IMR-90 (cell line): ENCODE measurements at regions not wholly inside any gene's neighbourhood (a gene's known extent, or its start where the extent isn't known, plus 50 kb on each side); places are given as distances from the start of the nearest gene placed in this dataset.

Experiments
- ATAC-seq: fragments of 200-7000 bp; cut with Tn5 transposase; 2 replicates; pipeline ENCODE4 v1.9.1; 2020; ENCODE audit warnings: low read depth, mild to moderate bottlenecking, moderate library complexity
- BruUV-seq: library from RNA; stranded (reverse); fragments of 400-500 nt; replicated peaks from 2 replicates; lab custom pipeline; 2021; lab: Mats Ljungman, UMichigan
- CTCF ChIA-PET: fragments of 300-600 bp; formaldehyde crosslinking; extraction: SDS; loops from one replicate; lab custom pipeline; 2021; ENCODE audit warnings: antibody characterized with exemption; lab: Yijun Ruan, JAX
- POLR2A ChIA-PET: fragments of 300-600 bp; sonication (Branson Sonifier 250); formaldehyde crosslinking; loops from one replicate; lab custom pipeline; 2022; ENCODE audit warnings: antibody characterized with exemption; ENCODE audit not compliant: unreplicated experiment; lab: Charles Lee
- DNase-seq: peaks from one replicate; pipeline ENCODE4 v3.0.0; 2013
- H2AFZ ChIP-seq: replicated peaks from 2 replicates; pipeline ENCODE3; 2013; ENCODE audit warnings: low read length, mild to moderate bottlenecking; ENCODE audit not compliant: poor library complexity
- H2AK5ac ChIP-seq: 2 replicates; pipeline ENCODE4 v1.6.1; 2013; ENCODE audit warnings: low read depth, low read length, inconsistent platforms
- H2AK9ac ChIP-seq: replicated peaks from 2 replicates; pipeline ENCODE3; 2013; ENCODE audit warnings: mild to moderate bottlenecking, low read depth, low read length, moderate library complexity; ENCODE audit not compliant: poor library complexity
- H2BK120ac ChIP-seq: 2 replicates; pipeline ENCODE4 v1.6.1; 2013; ENCODE audit warnings: low read depth, low read length, inconsistent platforms
- H2BK15ac ChIP-seq: 3 replicates; pipeline ENCODE4 v1.6.1; 2013; ENCODE audit warnings: low read depth, low read length, inconsistent platforms
- H2BK20ac ChIP-seq: 2 replicates; pipeline ENCODE4 v1.6.1; 2013; ENCODE audit warnings: low read depth, mild to moderate bottlenecking, inconsistent platforms, low read length, moderate library complexity
- H2BK5ac ChIP-seq: 2 replicates; pipeline ENCODE4 v1.6.1; 2013; ENCODE audit warnings: mild to moderate bottlenecking, low read depth, low read length, inconsistent platforms; ENCODE audit not compliant: poor library complexity, severe bottlenecking
- H3K14ac ChIP-seq: replicated peaks from 2 replicates; pipeline ENCODE4 v1.6.1; 2013; ENCODE audit warnings: low read depth, low read length, inconsistent platforms
- H3K18ac ChIP-seq: 2 replicates; pipeline ENCODE4 v1.6.1; 2013; ENCODE audit warnings: low read depth, low read length, control low read depth
- H3K23ac ChIP-seq: 2 replicates; pipeline ENCODE4 v1.6.1; 2013; ENCODE audit warnings: low read depth, low read length, inconsistent platforms
- H3K27ac ChIP-seq: 2 replicates; pipeline ENCODE4 v1.5.1; 2013; ENCODE audit warnings: mild to moderate bottlenecking, control low read depth, low read length; ENCODE audit not compliant: insufficient read depth
- H3K27me3 ChIP-seq: 2 replicates; pipeline ENCODE4 v1.6.1; 2013; ENCODE audit warnings: low read length; ENCODE audit not compliant: control insufficient read depth, insufficient read depth
- H3K36me3 ChIP-seq: 2 replicates; pipeline ENCODE4 v1.6.1; 2013; ENCODE audit warnings: low read length, mixed read lengths; ENCODE audit not compliant: control insufficient read depth, insufficient read depth
- H3K4ac ChIP-seq: 2 replicates; pipeline ENCODE4 v1.6.1; 2013; ENCODE audit warnings: low read depth, low read length, inconsistent platforms
- H3K4me1 ChIP-seq: 2 replicates; pipeline ENCODE4 v1.6.1; 2013; ENCODE audit warnings: low read length, mixed read lengths; ENCODE audit not compliant: control insufficient read depth, insufficient read depth
- H3K4me2 ChIP-seq: 2 replicates; pipeline ENCODE4 v1.6.1; 2013; ENCODE audit warnings: low read depth, mild to moderate bottlenecking, control low read depth, low read length, moderate library complexity
- H3K4me3 ChIP-seq: 2 replicates; pipeline ENCODE4 v1.5.1; 2013; ENCODE audit warnings: low read depth, mild to moderate bottlenecking, control low read depth, low read length, moderate library complexity; ENCODE audit not compliant: insufficient read depth
- H3K56ac ChIP-seq: 2 replicates; pipeline ENCODE4 v1.6.1; 2013; ENCODE audit warnings: low read length, inconsistent platforms; ENCODE audit not compliant: insufficient read depth; ENCODE audit errors: extremely low read depth
- H3K79me1 ChIP-seq, 2 experiments: 2 replicates each; pipeline ENCODE4 v1.6.1; 2013; ENCODE audit warnings: low read length in 2 of 2, inconsistent platforms in 1 of 2, low read depth in 1 of 2
- H3K9ac ChIP-seq: 2 replicates; pipeline ENCODE4 v1.6.1; 2013; ENCODE audit warnings: low read depth, low read length, control low read depth
- H3K9me1 ChIP-seq: 2 replicates; pipeline ENCODE4 v1.6.1; 2013; ENCODE audit warnings: low read length, inconsistent platforms; ENCODE audit not compliant: insufficient read depth
- H3K9me3 ChIP-seq: 2 replicates; pipeline ENCODE4 v1.6.1; 2013; ENCODE audit warnings: low read length; ENCODE audit not compliant: control insufficient read depth, insufficient read depth
- H4K20me1 ChIP-seq: 2 replicates; pipeline ENCODE4 v1.6.1; 2013; ENCODE audit warnings: low read length, inconsistent platforms; ENCODE audit not compliant: insufficient read depth
- H4K5ac ChIP-seq: 2 replicates; pipeline ENCODE4 v1.6.1; 2013; ENCODE audit warnings: mild to moderate bottlenecking, low read depth, low read length, control low read depth
- H4K8ac ChIP-seq, 2 experiments: 2 replicates each; pipeline ENCODE4 v1.6.1; 2013; ENCODE audit warnings: low read depth in 2 of 2, low read length in 2 of 2, control low read depth in 1 of 2, inconsistent platforms in 1 of 2
- H4K91ac ChIP-seq: 2 replicates; pipeline ENCODE4 v1.6.1; 2013; ENCODE audit warnings: low read depth, low read length, inconsistent platforms; ENCODE audit not compliant: insufficient read depth
- BHLHE40 ChIP-seq: fragments of 150-350 bp; IDR thresholded peaks from 2 replicates; pipeline ENCODE4 v1.6.1; 2016; ENCODE audit warnings: mild to moderate bottlenecking, low read depth, low read length
- CEBPB ChIP-seq: IDR thresholded peaks from 2 replicates; pipeline ENCODE4 v1.6.1; 2012; ENCODE audit warnings: low read depth, low read length, improper control_type of control experiment
- CHD1 ChIP-seq: IDR thresholded peaks from 2 replicates; pipeline ENCODE4 v1.6.1; 2012; ENCODE audit warnings: low read depth, low read length, improper control_type of control experiment
- FOS ChIP-seq: fragments of 150-350 bp; IDR thresholded peaks from 2 replicates; pipeline ENCODE4 v1.6.1; 2016; ENCODE audit warnings: low read depth, low read length
- MAFK ChIP-seq: IDR thresholded peaks from 2 replicates; pipeline ENCODE4 v1.6.1; 2012; ENCODE audit warnings: low read depth, low read length, improper control_type of control experiment
- MAZ ChIP-seq: IDR thresholded peaks from 2 replicates; pipeline ENCODE4 v1.6.1; 2012; ENCODE audit warnings: low read depth, mild to moderate bottlenecking, low read length, improper control_type of control experiment, moderate library complexity, borderline replicate concordance
- MXI1 ChIP-seq: IDR thresholded peaks from 2 replicates; pipeline ENCODE4 v1.6.1; 2012; ENCODE audit warnings: low read depth, mild to moderate bottlenecking, low read length, moderate library complexity, borderline replicate concordance
- NFE2L2 ChIP-seq: fragments of 150-350 bp; IDR thresholded peaks from 2 replicates; pipeline ENCODE4 v1.6.1; 2016; ENCODE audit warnings: low read depth, mild to moderate bottlenecking, low read length
- POLR2A ChIP-seq: IDR thresholded peaks from 2 replicates; pipeline ENCODE4 v1.6.1; 2012; ENCODE audit warnings: mild to moderate bottlenecking, low read depth, low read length
- RAD21 ChIP-seq: IDR thresholded peaks from 2 replicates; pipeline ENCODE4 v1.6.1; 2012; ENCODE audit warnings: low read length, improper control_type of control experiment
- SMC3 ChIP-seq: fragments of 150-350 bp; IDR thresholded peaks from 2 replicates; pipeline ENCODE4 v1.6.1; 2016; ENCODE audit warnings: low read depth, mild to moderate bottlenecking, antibody characterized with exemption, low read length, moderate library complexity
- USF2 ChIP-seq: fragments of 150-350 bp; IDR thresholded peaks from 2 replicates; pipeline ENCODE4 v1.6.1; 2017; ENCODE audit warnings: mild to moderate bottlenecking, antibody characterized with exemption, low read length, low read depth
- WGBS, 2 experiments: methylation state at CpG; one replicate each; pipeline versions ENCODE4 v1.1.5 to v1.1.7; 2013; ENCODE audit warnings: missing lambda C conversion rate in 2 of 2; ENCODE audit not compliant: insufficient read length in 1 of 2; ENCODE audit errors: extremely low coverage in 2 of 2; 5-methylcytosine and 5-hydroxymethylcytosine counted together
- dilution Hi-C: fragments of 300-500 bp; cut with HindIII; formaldehyde crosslinking; loops from one replicate; pipeline ENCODE4 v1.14.3; 2018; ENCODE audit warnings: low sequenced_read_pairs; ENCODE audit not compliant: unreplicated experiment
- in situ Hi-C: fragments of 300-500 bp; cut with MboI; formaldehyde crosslinking; loops from 3 replicates; pipeline ENCODE4 v1.14.3; 2019; ENCODE audit warnings: low sequenced_read_pairs, inconsistent platforms, mixed read lengths
- intact Hi-C: fragments of 100-400 bp; cut with micrococcal nuclease; formaldehyde crosslinking; loops from 2 replicates; pipeline ENCODE4 v1.10.0; 2022
- TF ChIP-seq, protein P1 (sequence below): conservative IDR thresholded peaks from 2 replicates; pipeline ENCODE4 v1.5.1; 2012; ENCODE audit warnings: mild to moderate bottlenecking, low read depth, low read length, improper control_type of control experiment

GRCh38 chr1:57996400-57996799 lies 550.1 kb downstream of the OMA1 start:
- no peak overlapping the region for H2BK5ac ChIP-seq
- H4K20me1 ChIP-seq, result no peaks in the 10 kb centered on the region
- H3K4ac ChIP-seq, result no peak overlapping the region
- CTCF ChIA-PET, result no interaction called here
- H2AK9ac ChIP-seq, result no peak overlapping the region
- H3K9ac ChIP-seq, result no peak overlapping the region
- no peak for ATAC-seq
- no peak for TF ChIP-seq FOS
- TF ChIP-seq USF2, result no peak
- no peak for TF ChIP-seq CHD1
- no peak for TF ChIP-seq POLR2A
- TF ChIP-seq MXI1, result no peak
- TF ChIP-seq MAFK, result no peak
- TF ChIP-seq BHLHE40, result no peak
- TF ChIP-seq RAD21, result no peak
- no peak for TF ChIP-seq MAZ
- TF ChIP-seq, protein P1, sequence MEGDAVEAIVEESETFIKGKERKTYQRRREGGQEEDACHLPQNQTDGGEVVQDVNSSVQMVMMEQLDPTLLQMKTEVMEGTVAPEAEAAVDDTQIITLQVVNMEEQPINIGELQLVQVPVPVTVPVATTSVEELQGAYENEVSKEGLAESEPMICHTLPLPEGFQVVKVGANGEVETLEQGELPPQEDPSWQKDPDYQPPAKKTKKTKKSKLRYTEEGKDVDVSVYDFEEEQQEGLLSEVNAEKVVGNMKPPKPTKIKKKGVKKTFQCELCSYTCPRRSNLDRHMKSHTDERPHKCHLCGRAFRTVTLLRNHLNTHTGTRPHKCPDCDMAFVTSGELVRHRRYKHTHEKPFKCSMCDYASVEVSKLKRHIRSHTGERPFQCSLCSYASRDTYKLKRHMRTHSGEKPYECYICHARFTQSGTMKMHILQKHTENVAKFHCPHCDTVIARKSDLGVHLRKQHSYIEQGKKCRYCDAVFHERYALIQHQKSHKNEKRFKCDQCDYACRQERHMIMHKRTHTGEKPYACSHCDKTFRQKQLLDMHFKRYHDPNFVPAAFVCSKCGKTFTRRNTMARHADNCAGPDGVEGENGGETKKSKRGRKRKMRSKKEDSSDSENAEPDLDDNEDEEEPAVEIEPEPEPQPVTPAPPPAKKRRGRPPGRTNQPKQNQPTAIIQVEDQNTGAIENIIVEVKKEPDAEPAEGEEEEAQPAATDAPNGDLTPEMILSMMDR, result no peak
- TF ChIP-seq CEBPB, result no peak
- no peak for TF ChIP-seq SMC3
- TF ChIP-seq NFE2L2, result no peak
- no peak overlapping the region for H3K23ac ChIP-seq
- intact Hi-C loops, result no loop called here
- no peak overlapping the region for H3K4me3 ChIP-seq
- BruUV-seq, result no TSS peak
- H3K4me1 ChIP-seq, result no peaks in the 10 kb centered on the region
- no peak overlapping the region for H4K5ac ChIP-seq
- no peak overlapping the region for H2BK120ac ChIP-seq
- no peak overlapping the region for H2AFZ ChIP-seq
- WGBS, 2 experiments, result no CpG with 5 or more reads among the region's 2 CpGs
- H3K56ac ChIP-seq, result no peak overlapping the region
- H3K9me3 ChIP-seq, result no peaks in the 10 kb centered on the region
- H2BK15ac ChIP-seq, result no peak overlapping the region
- DNase-seq, result no peak
- H3K27ac ChIP-seq, result no peak overlapping the region
- POLR2A ChIA-PET, result no interaction called here
- no peak overlapping the region for H3K4me2 ChIP-seq
- H3K9me1 ChIP-seq, result no peaks in the 10 kb centered on the region
- dilution Hi-C loops, result no loop called here
- no peak overlapping the region for H2BK20ac ChIP-seq
- H3K79me1 ChIP-seq, result no peaks in the 10 kb centered on the region
- H4K91ac ChIP-seq, result no peak overlapping the region
- H3K27me3 ChIP-seq, result no peaks in the 10 kb centered on the region
- H2AK5ac ChIP-seq, result no peak overlapping the region
- H3K14ac ChIP-seq, result no peak overlapping the region
- in situ Hi-C loops, result no loop called here
- no peak overlapping the region for H4K8ac ChIP-seq
- H3K18ac ChIP-seq, result no peak overlapping the region
- no peaks in the 10 kb centered on the region for H3K36me3 ChIP-seq
